ENCODE measurements at regions not wholly inside any gene's neighbourhood (a gene's known extent, or its start where the extent isn't known, plus 50 kb on each side); places are given as distances from the start of the nearest gene placed in this dataset.
"Not testable (repeated sequence)": the region's sequence is repeated elsewhere in the genome, so short reads cannot be mapped to it uniquely, and the experiment has no call there.

DNA sequence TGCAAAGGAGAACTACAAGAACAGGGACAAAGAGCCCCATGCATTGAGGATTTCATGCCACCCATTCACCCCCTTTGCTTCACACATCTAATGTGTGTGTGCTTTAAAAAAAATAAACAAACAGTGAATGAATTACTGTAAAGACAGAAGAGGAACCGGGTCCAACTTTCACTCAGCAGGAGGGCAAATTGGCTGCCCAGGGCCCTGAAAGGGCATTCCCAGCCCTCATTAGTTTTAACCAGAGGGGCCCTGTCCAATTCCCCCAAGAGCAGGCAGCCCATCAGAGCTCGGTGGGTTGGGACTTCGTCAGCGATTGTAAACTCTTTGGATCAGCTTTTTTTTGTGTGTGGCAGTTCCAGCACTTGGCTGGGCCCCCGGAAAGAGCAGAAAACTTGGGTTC is 73.6 kb upstream of the PDZD8 start:
- Mint-ChIP-seq H3K36me3 (peaks cover 2% of the 10 kb centered on the region), H3K9me3 (peaks cover 26% of the 10 kb centered on the region), H3K4me3 (no peak overlapping the region), H3K27me3 (peaks cover 5% of the 10 kb centered on the region), H3K4me1 (no peaks in the 10 kb centered on the region), H3K27ac (no peak overlapping the region)
- no peak for ATAC-seq (ENCODE audit: low read depth)
- DNase-seq (ENCODE audit: low spot score in 2 of 2) = no peak

DNA sequence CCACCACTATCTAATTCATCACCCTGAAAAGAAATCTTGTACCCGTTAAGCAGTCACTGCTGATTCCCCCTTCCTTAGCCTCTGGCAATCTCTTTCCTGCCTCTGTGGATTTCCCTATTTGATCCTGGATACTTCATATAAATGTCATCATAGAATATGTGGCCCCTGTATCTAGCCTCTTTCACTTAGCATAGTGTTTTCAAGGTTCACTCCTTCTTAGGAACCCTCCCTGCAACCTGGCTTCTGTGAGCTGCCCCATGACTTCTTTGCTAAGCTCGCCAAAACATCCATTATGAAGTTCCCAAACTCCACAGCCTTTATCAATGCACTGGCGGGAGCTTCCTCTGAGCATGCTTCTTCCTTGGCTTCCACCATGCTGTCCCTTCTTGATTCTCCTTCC is 70.8 kb upstream of the PDZD8 start:
- Mint-ChIP-seq H3K27ac (no peak overlapping the region), H3K4me1 (peaks cover 2% of the 10 kb centered on the region), H3K9me3 (peaks cover 16% of the 10 kb centered on the region), H3K27me3 (peaks cover 6% of the 10 kb centered on the region), H3K4me3 (no peak overlapping the region), H3K36me3 (peaks cover 2% of the 10 kb centered on the region)
- no peak for DNase-seq (ENCODE audit: low spot score in 2 of 2)
- ATAC-seq (ENCODE audit: low read depth) = no peak

DNA sequence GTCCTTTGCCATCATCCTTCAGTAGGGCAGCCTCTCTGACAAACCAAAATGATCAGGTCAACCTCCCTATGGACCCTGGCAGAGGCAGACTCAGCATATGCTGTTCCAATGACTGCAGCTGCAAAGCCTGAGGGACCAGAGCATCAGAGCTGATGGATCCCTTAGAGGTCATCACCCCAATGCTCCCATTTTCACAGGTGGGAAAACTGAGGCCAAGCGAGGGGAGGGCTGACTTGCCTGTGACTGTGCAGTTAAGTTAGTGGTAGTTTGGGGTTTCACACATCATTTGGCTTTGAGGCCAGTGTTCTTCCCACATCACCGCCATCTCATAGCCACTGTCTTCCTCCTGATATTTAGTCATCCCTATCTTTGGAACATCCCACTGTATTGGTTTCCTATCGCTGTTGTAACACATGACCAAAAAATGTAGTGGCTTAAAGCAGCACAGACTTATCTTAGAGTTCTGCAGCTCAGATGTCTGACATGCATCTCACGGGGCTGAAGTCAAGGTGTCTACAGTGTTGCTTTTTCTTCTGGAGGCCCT is 69.3 kb upstream of the PDZD8 start:
- ATAC-seq (ENCODE audit: low read depth) (no peak), DNase-seq (ENCODE audit: low spot score in 2 of 2) (no peak)
- Mint-ChIP-seq H3K9me3 (peaks cover 15% of the 10 kb centered on the region), H3K4me1 (peaks cover 2% of the 10 kb centered on the region), H3K36me3 (peaks cover 2% of the 10 kb centered on the region), H3K4me3 (no peak overlapping the region), H3K27me3 (peaks cover 6% of the 10 kb centered on the region), H3K27ac (no peak overlapping the region)

DNA sequence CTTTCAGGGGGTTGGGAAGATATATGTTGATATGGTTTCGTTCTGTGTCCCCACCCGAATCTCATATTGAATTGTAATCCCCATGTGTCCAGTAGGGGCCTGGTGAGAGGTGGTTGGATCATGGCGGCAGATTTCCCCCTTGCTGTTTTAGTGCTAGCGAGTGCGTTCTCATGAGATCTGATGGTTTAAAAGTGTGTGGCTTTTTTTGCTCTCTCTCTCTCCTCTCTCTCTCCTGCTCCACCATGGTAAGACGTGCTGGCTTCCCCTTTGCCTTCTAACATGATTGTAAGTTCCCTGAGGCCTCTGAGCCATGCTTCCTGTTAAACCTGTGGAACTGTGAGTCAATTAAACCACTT is 68.4 kb upstream of the PDZD8 start:
- no peak for DNase-seq (ENCODE audit: low spot score in 2 of 2)
- ATAC-seq (ENCODE audit: low read depth) = no peak
- H3K9me3 Mint-ChIP-seq = peaks cover 15% of the 10 kb centered on the region
- no peak overlapping the region for H3K4me3 Mint-ChIP-seq
- H3K36me3 Mint-ChIP-seq = peaks cover 2% of the 10 kb centered on the region
- no peak overlapping the region for H3K27ac Mint-ChIP-seq
- H3K27me3 Mint-ChIP-seq = peaks cover 6% of the 10 kb centered on the region
- H3K4me1 Mint-ChIP-seq = peaks cover 2% of the 10 kb centered on the region

DNA sequence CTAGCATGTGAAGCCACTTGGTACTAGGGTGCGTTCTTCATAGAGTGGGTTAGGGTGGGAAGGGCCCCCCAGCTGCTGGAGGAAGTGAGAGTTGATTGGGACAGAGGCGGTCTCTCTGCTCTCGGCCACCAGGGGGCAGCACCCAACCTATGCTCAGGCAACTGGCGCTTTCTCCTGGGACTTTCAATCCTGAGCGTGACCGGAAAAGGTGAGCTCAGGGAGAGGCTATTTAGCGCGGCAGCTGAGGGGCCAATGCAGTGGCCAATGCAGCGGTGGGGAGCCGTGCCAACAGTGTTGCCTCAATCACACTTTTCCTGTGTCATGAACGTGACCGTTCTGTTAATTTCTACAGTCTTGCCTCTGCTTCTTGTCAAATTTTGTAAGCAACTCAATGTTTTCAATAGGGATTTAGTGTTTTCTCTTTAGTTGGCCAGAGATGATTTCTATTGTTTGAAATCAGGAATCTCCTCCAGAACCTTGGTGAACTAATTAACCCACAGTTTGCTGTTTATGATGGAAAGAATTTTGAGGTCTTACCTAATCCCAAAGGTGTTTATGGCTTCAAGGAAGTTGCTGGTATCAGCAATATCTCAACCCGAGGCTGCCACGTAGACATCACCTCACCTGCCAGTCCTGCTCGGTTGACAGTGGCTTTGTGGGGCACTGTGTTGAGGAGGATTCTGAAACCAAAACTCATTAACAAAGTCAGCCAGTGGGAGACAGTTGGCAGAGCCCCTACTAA is 67.9 kb upstream of the PDZD8 start:
- Mint-ChIP-seq H3K4me1 (peaks cover 2% of the 10 kb centered on the region), H3K9me3 (peaks cover 13% of the 10 kb centered on the region), H3K4me3 (peak overlapping the region; percentile 45), H3K27ac (no peak overlapping the region), H3K36me3 (peaks cover 2% of the 10 kb centered on the region), H3K27me3 (peaks cover 6% of the 10 kb centered on the region)
- ATAC-seq (ENCODE audit: low read depth) (peak; percentile 63), DNase-seq (ENCODE audit: low spot score in 2 of 2) (peak; percentile 40 to 42)

DNA sequence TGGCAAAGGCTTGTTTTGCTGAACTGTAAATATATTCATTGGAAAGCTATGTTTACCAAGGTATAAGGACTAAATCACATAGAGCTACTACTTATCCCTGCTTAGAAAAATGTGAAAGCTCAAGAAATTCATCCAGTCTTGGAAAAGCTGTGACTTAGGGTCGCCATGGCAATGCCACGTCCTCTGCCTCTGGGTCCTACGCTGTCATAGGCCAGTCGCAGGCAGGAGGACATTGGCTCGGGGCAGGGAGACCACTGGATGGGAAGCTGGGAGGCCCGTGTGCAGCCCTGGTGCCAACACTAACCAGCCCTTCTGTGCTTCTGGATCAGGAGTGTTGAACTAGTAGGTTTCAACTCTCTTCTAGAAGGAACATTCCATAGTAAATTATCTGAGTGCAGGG is 67.3 kb upstream of the PDZD8 start:
- peaks cover 2% of the 10 kb centered on the region for H3K36me3 Mint-ChIP-seq
- H3K27ac Mint-ChIP-seq = no peak overlapping the region
- no peak overlapping the region for H3K4me3 Mint-ChIP-seq
- DNase-seq (ENCODE audit: low spot score in 2 of 2) (no peak), ATAC-seq (ENCODE audit: low read depth) (no peak)
- H3K4me1 Mint-ChIP-seq = peaks cover 2% of the 10 kb centered on the region
- peaks cover 13% of the 10 kb centered on the region for H3K9me3 Mint-ChIP-seq
- peaks cover 8% of the 10 kb centered on the region for H3K27me3 Mint-ChIP-seq

DNA sequence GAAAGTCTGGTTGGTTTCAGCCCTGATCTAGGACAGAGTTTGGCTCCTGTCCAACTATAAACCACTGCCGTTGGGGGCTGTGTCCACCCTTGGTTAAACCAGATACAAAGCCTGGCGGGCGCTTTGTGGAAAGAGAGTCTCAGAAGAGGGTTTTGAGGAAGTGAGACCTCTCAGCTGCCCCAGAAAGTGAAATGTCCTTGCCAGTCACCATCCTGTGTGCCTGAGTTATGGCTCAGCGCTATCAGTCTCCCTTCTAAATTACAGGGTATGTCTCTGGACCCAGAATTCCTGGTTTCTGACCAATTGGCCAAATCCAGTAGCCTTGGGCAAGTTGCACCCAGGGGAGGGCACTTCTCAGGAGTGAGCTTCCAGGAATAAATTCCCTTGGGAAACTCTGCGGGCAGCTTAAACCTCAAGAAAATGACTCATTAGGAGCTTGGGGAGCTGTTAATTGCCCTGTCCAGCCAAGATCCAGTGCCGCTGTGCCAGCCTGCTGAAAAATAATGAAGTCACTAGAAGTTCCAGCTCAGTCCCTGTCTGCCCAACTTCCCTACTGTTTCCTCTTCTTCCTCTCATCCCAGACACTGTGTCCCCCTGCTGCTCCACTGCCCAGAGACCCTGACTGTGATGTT is 66.7 kb upstream of the PDZD8 start:
- Mint-ChIP-seq H3K27me3 (peaks cover 8% of the 10 kb centered on the region), H3K9me3 (peaks cover 11% of the 10 kb centered on the region), H3K36me3 (no peaks in the 10 kb centered on the region), H3K27ac (no peak overlapping the region), H3K4me1 (peaks cover 2% of the 10 kb centered on the region), H3K4me3 (no peak overlapping the region)
- no peak for DNase-seq (ENCODE audit: low spot score in 2 of 2)
- no peak for ATAC-seq (ENCODE audit: low read depth)

DNA sequence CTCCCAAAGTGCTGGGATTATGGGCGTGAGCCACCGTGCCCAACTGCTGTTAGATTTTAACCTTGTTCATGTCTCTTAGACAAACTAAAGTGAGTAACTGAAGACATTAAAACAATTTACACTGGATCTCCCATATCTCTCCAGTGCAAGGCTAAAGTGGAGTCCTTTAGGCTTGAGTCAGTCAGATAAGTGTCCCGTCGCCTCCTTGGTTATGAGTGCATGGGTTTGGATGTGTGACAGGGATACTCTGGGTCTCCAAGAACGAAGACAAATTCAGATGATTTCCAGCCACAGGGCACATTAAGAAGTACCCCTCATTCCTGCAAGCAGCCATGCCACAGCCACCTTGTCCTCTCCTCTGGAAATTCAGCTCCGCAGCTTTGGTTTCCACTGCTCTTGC is 66.1 kb upstream of the PDZD8 start:
- Mint-ChIP-seq H3K36me3 (no peaks in the 10 kb centered on the region), H3K27ac (no peak overlapping the region), H3K27me3 (peaks cover 11% of the 10 kb centered on the region), H3K4me3 (no peak overlapping the region), H3K4me1 (peaks cover 2% of the 10 kb centered on the region), H3K9me3 (peaks cover 10% of the 10 kb centered on the region)
- DNase-seq (ENCODE audit: low spot score in 2 of 2) (no peak), ATAC-seq (ENCODE audit: low read depth) (no peak)

DNA sequence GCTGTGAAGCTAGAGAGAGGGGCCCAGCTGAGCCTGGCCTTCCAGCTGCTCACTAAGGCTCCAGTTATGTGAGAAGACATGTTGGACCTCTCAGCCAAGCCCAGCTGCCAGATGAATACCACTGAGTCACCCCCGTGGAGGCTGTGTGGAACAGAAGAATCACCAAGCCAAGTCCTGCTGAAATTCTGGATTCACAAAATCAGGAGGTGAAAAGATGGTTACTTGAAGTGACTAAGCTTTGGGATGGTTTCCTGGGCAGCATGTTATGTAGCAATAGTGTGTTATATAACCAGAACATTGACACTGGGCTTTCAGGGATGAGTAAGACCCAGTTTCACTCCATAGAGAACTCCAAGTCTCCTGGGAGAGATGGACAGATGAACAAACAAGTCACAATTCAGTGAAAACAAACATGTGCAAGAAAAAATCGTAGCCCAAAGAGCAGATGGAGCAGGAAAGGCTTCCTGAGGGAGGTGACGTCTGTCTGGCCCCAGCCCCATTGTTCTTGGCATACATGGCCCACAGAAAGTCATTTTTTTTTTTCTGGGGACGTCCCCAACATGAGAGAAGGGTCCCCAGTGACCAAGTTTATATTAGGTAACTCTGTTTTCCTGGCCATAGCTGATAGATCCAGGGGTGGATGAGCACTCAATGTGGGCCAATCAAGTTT is 64.1 kb upstream of the PDZD8 start:
- ATAC-seq (ENCODE audit: low read depth) (no peak), DNase-seq (ENCODE audit: low spot score in 2 of 2) (no peak)
- Mint-ChIP-seq H3K27me3 (peaks cover 9% of the 10 kb centered on the region), H3K9me3 (no peaks in the 10 kb centered on the region), H3K4me3 (no peak overlapping the region), H3K27ac (no peak overlapping the region), H3K36me3 (no peaks in the 10 kb centered on the region), H3K4me1 (peaks cover 2% of the 10 kb centered on the region)

DNA sequence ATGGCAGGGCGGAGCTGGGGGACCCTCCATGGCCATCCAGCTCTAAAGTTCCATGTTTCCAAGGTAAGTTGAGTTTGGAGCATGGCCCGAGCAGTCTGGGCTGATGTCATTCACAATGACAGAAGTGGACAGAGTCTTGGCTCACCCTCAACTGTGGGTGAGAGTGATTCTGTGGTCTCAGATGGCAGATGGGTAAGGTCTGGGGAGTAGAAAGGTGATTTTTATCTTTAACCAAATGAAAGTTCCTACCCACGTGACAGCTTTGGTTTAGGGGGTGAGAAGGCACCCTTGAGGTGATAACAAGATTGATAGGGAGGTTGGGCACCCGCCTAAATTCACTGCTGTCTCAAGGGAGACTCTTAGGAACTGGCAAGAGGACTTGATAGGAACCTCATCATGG is 57.6 kb upstream of the PDZD8 start:
- Mint-ChIP-seq H3K4me1 (no peaks in the 10 kb centered on the region), H3K4me3 (no peak overlapping the region), H3K36me3 (no peaks in the 10 kb centered on the region), H3K9me3 (no peaks in the 10 kb centered on the region), H3K27ac (no peak overlapping the region), H3K27me3 (peaks cover 13% of the 10 kb centered on the region)
- no peak for ATAC-seq (ENCODE audit: low read depth)
- no peak for DNase-seq (ENCODE audit: low spot score in 2 of 2)

DNA sequence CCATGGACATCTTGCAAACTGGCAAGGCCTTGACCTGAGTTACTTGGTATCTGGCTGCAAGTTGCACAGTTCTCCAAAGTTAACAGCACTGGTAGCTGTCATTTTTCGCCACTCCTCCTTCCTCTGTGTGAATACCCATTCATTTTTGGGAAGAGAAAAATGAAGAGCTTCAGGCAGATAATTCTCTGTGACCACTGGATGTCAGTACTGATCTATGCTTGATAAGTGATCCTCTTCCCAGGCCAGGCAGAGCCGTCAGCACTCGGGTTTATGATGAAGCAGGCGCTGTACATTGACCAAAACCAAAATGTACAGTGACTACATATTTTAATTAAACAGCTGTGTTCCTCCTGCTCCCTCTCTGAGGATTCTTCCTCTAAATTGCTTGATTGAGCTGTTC is 55.9 kb upstream of the PDZD8 start:
- Mint-ChIP-seq H3K9me3 (no peaks in the 10 kb centered on the region), H3K36me3 (no peaks in the 10 kb centered on the region), H3K27me3 (peaks cover 10% of the 10 kb centered on the region), H3K27ac (no peak overlapping the region), H3K4me3 (no peak overlapping the region), H3K4me1 (no peaks in the 10 kb centered on the region)
- ATAC-seq (ENCODE audit: low read depth) = no peak
- DNase-seq (ENCODE audit: low spot score in 2 of 2) = no peak

DNA sequence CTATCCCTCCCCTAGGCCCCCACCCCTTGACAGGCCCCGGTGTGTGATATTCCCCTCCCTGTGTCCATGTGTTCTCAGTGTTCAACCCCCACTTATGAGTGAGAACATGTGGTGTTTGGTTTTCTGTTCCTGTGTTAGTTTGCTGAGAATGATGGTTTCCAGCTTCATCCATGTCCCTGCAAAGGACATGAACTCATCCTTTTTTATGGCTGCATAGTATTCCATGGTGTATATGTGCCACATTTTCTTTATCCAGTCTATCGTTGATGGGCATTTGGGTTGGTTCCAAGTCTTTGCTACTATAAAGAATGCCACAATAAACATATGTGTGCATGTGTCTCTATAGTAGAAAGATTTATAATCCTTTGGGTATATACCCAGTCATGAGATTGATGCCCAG is 55.3 kb upstream of the PDZD8 start:
- ATAC-seq (ENCODE audit: low read depth); H3K9me3 Mint-ChIP-seq; H3K36me3 Mint-ChIP-seq; H3K27ac Mint-ChIP-seq; H3K4me3 Mint-ChIP-seq; DNase-seq (ENCODE audit: low spot score in 2 of 2); H3K4me1 Mint-ChIP-seq: not testable (repeated sequence)
- peaks cover 10% of the 10 kb centered on the region for H3K27me3 Mint-ChIP-seq

DNA sequence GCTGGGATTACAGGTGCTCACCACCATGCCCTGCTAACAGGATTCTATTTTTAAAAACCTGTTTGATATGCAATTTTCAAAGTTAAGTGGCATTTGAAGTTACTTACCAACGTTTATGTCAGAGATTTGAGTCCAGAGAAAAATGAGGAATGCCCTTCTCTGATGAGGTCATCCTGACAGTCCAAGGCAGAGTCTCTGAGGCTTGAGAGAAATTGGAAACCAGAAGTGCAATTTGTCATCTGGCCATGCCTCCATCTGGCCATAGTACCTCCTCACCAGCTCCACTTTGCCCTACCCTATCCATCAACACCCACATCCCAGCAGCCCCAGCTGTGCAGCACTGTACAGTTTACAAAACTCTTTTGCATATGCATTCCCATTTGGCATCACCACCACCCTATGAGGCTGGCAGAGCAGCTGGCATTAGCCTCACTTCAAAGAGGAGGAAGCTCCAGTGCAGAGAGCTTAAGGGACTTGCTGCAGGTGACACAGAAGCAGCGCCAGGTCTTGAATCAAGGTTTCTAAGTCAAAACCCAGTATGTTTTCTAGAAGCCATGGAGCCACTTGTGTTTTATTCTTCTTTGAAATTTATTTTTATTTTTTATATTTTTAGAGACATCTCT is 54.5 kb upstream of the PDZD8 start:
- ATAC-seq (ENCODE audit: low read depth) = no peak
- H3K27me3 Mint-ChIP-seq = peaks cover 13% of the 10 kb centered on the region
- H3K9me3 Mint-ChIP-seq = no peaks in the 10 kb centered on the region
- DNase-seq (ENCODE audit: low spot score in 2 of 2) = no peak
- H3K36me3 Mint-ChIP-seq = no peaks in the 10 kb centered on the region
- no peaks in the 10 kb centered on the region for H3K4me1 Mint-ChIP-seq
- no peak overlapping the region for H3K4me3 Mint-ChIP-seq
- H3K27ac Mint-ChIP-seq = no peak overlapping the region

DNA sequence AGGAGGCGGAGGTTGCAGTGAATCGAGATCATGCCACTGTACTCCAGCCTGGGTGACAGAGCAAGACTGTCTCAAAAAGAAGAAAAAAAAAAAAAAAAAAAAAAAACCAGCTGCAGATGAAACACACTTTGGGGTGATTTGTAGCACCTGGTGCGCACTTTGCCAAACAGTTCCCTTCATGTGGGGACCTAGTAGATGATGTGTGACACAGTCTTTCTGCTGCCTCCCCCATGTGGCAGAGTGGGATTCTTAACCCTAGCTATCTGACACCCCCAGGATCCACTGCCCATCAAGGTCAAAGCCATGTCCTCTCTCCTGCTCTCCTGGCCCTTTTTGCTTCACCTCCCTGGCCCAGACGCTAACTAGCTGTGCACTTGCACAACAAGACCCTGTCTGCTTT is 52.1 kb upstream of the PDZD8 start:
- no peaks in the 10 kb centered on the region for H3K36me3 Mint-ChIP-seq
- H3K27me3 Mint-ChIP-seq = peaks cover 3% of the 10 kb centered on the region
- no peaks in the 10 kb centered on the region for H3K4me1 Mint-ChIP-seq
- no peak for DNase-seq (ENCODE audit: low spot score in 2 of 2)
- ATAC-seq (ENCODE audit: low read depth) = no peak
- H3K4me3 Mint-ChIP-seq = no peak overlapping the region
- H3K9me3 Mint-ChIP-seq = no peaks in the 10 kb centered on the region
- no peak overlapping the region for H3K27ac Mint-ChIP-seq
